A549 (cell line): ENCODE measurements at regions not wholly inside any gene's neighbourhood (a gene's known extent, or its start where the extent isn't known, plus 50 kb on each side); places are given as distances from the start of the nearest gene placed in this dataset.

Experiments
- ATAC-seq, 2 experiments: fragments of 200-7000 bp in 1 of 2; fragments of >200 bp in 1 of 2; cut with Nextera tagmentation in 1 of 2; cut with Tn5 transposase in 1 of 2; 3 replicates each; pipeline versions ENCODE4 v1.8.0 to v1.9.1; 2018 to 2020; ENCODE audit warnings: mild to moderate bottlenecking in 1 of 2, moderate library complexity in 1 of 2
- CTCF ChIA-PET: fragments of 300-600 bp; sonication (Branson Sonifier 250); formaldehyde crosslinking; extraction: SDS; loops from one replicate; lab custom pipeline; 2021; ENCODE audit warnings: antibody characterized with exemption, inconsistent platforms; lab: Yijun Ruan, JAX
- POLR2A ChIA-PET: fragments of 350-600 bp; formaldehyde crosslinking; extraction: SDS; loops from one replicate; lab custom pipeline; 2021; ENCODE audit warnings: antibody characterized with exemption, inconsistent platforms; lab: Yijun Ruan, JAX
- DNase-seq, 2 experiments: peaks; one replicate each; pipeline versions ENCODE4 v3.0.0 to v3.0.0-alpha.2; 2011 to 2016; ENCODE audit warnings: low read depth in 1 of 2, low spot score in 1 of 2
- FAIRE-seq: peaks from 2 replicates; lab custom pipeline; 2011; peaks lifted over from hg19 to GRCh38; lab: Jason Lieb, UNC
- H3K27ac ChIP-seq, 2 experiments: fragments of >200 bp; sonication (Bioruptor Twin); formaldehyde crosslinking; 3 replicates each; pipeline ENCODE4 v1.5.1; 2016 to 2017
- H3K4me1 ChIP-seq: fragments of >200 bp; sonication (Bioruptor Twin); formaldehyde crosslinking; 3 replicates; pipeline ENCODE4 v1.6.1; 2016
- H3K4me2 ChIP-seq: fragments of >200 bp; sonication (Bioruptor Twin); formaldehyde crosslinking; 3 replicates; pipeline ENCODE4 v1.6.1; 2016
- H3K4me3 ChIP-seq: fragments of >200 bp; sonication (Bioruptor Twin); formaldehyde crosslinking; 3 replicates; pipeline ENCODE4 v1.5.1; 2016
- H3K9me3 ChIP-seq: fragments of >200 bp; sonication (Bioruptor Twin); formaldehyde crosslinking; 3 replicates; pipeline ENCODE4 v1.6.1; 2016
- BCL3 ChIP-seq: fragments of >200 bp; sonication (Bioruptor Twin); formaldehyde crosslinking; IDR thresholded peaks from 3 replicates; pipeline ENCODE4 v1.6.1; 2016
- BHLHE40 ChIP-seq: IDR thresholded peaks from 2 replicates; pipeline ENCODE4 v1.6.1; 2012; ENCODE audit warnings: low read depth, low read length, inconsistent platforms
- CBX2 ChIP-seq: fragments of 200-600 bp; sonication (generic); IDR thresholded peaks from 2 replicates; pipeline ENCODE4 v1.6.1; 2016; ENCODE audit warnings: low read depth, mild to moderate bottlenecking, borderline replicate concordance
- CEBPB ChIP-seq, 2 experiments: fragments of >200 bp in 1 of 2; sonication (Bioruptor Twin) in 1 of 2; formaldehyde crosslinking in 1 of 2; IDR thresholded peaks; 2 replicates each; pipeline ENCODE4 v1.6.1; 2012 to 2016
- CHD2 ChIP-seq: fragments of 150-350 bp; IDR thresholded peaks from 2 replicates; pipeline ENCODE4 v1.6.1; 2014; ENCODE audit warnings: low read length; ENCODE audit not compliant: partially characterized antibody
- CHD4 ChIP-seq: fragments of 200-600 bp; sonication (generic); IDR thresholded peaks from 2 replicates; pipeline ENCODE4 v1.6.1; 2016; ENCODE audit warnings: antibody characterized with exemption, mild to moderate bottlenecking, borderline replicate concordance
- CTCF ChIP-seq: fragments of >200 bp; sonication (Bioruptor Twin); formaldehyde crosslinking; IDR thresholded peaks from 3 replicates; pipeline ENCODE4 v1.5.1; 2016
- E2F6 ChIP-seq: IDR thresholded peaks from 2 replicates; pipeline ENCODE4 v1.6.1; 2012; ENCODE audit warnings: low read depth, borderline replicate concordance
- EHF ChIP-seq: fragments of 250-450 bp; sonication (Bioruptor Pico); IDR thresholded peaks from 2 replicates; pipeline ENCODE4 v1.5.0; 2020; ENCODE audit warnings: mild to moderate bottlenecking
- EHMT2 ChIP-seq: fragments of 200-600 bp; sonication (generic); IDR thresholded peaks from 2 replicates; pipeline ENCODE4 v1.6.1; 2016; ENCODE audit warnings: antibody characterized with exemption, low read depth, mild to moderate bottlenecking, moderate library complexity
- ESRRA ChIP-seq: fragments of 150-350 bp; IDR thresholded peaks from 2 replicates; pipeline ENCODE4 v1.6.1; 2014; ENCODE audit warnings: mild to moderate bottlenecking, low read length, borderline replicate concordance
- FOSB ChIP-seq: fragments of 250-450 bp; sonication (Bioruptor Pico); IDR thresholded peaks from 2 replicates; pipeline ENCODE4 v1.5.0; 2020; ENCODE audit warnings: mild to moderate bottlenecking, moderate library complexity
- FOXS1 ChIP-seq: fragments of 250-450 bp; sonication (Bioruptor Pico); IDR thresholded peaks from 2 replicates; pipeline ENCODE4 v1.5.0; 2020; ENCODE audit warnings: mild to moderate bottlenecking, moderate library complexity
- GATA3 ChIP-seq: IDR thresholded peaks from 2 replicates; pipeline ENCODE4 v1.6.1; 2012; ENCODE audit warnings: borderline replicate concordance
- HDAC2 ChIP-seq: fragments of 200-600 bp; sonication (generic); IDR thresholded peaks from 2 replicates; pipeline ENCODE4 v1.6.1; 2016
- JUN ChIP-seq, 2 experiments: fragments of >200 bp; sonication (Bioruptor Twin); formaldehyde crosslinking; IDR thresholded peaks; 2 replicates in 1 of 2; 3 replicates in 1 of 2; pipeline ENCODE4 v1.6.1; 2016 to 2017
- JUNB ChIP-seq: fragments of >200 bp; sonication (Bioruptor Twin); formaldehyde crosslinking; IDR thresholded peaks from 2 replicates; pipeline ENCODE4 v1.6.1; 2016
- KDM1A ChIP-seq: fragments of 200-600 bp; sonication (generic); IDR thresholded peaks from 2 replicates; pipeline ENCODE4 v1.6.1; 2016; ENCODE audit warnings: low read depth, mild to moderate bottlenecking
- KDM5A ChIP-seq: fragments of 200-600 bp; sonication (generic); IDR thresholded peaks from 2 replicates; pipeline ENCODE4 v1.6.1; 2016; ENCODE audit warnings: antibody characterized with exemption, mild to moderate bottlenecking
- MAZ ChIP-seq: fragments of 150-350 bp; IDR thresholded peaks from 2 replicates; pipeline ENCODE4 v1.6.1; 2014; ENCODE audit warnings: antibody characterized with exemption, low read depth, low read length, borderline replicate concordance
- MYC ChIP-seq: IDR thresholded peaks from 2 replicates; pipeline ENCODE4 v1.6.1; 2012; ENCODE audit warnings: mild to moderate bottlenecking, inconsistent platforms, low read length, improper control_type of control experiment, borderline replicate concordance
- NFE2L2 ChIP-seq: fragments of 150-350 bp; conservative IDR thresholded peaks from 2 replicates; pipeline ENCODE4 v1.6.1; 2014; ENCODE audit warnings: low read length
- NPAS2 ChIP-seq: fragments of 250-450 bp; sonication (Bioruptor Pico); IDR thresholded peaks from 2 replicates; pipeline ENCODE4 v1.8.0; 2022; ENCODE audit warnings: mild to moderate bottlenecking, moderate library complexity, borderline replicate concordance
- NR3C1 ChIP-seq: fragments of >200 bp; sonication (Bioruptor Twin); formaldehyde crosslinking; IDR thresholded peaks from 3 replicates; pipeline ENCODE4 v1.6.1; 2017
- PBX3 ChIP-seq: IDR thresholded peaks from 2 replicates; pipeline ENCODE4 v1.6.1; 2012
- POLR2A ChIP-seq: IDR thresholded peaks from 2 replicates; pipeline ENCODE4 v1.6.1; 2012; ENCODE audit warnings: mild to moderate bottlenecking, low read length
- POLR2AphosphoS2 ChIP-seq: conservative IDR thresholded peaks from 2 replicates; pipeline ENCODE4 v1.6.1; 2012; ENCODE audit warnings: low read length, improper control_type of control experiment, inconsistent platforms
- RARB ChIP-seq: fragments of 250-450 bp; sonication (Bioruptor Pico); IDR thresholded peaks from 2 replicates; pipeline ENCODE4 v1.8.0; 2021; ENCODE audit warnings: mild to moderate bottlenecking, moderate library complexity
- RCOR1 ChIP-seq: fragments of 150-350 bp; IDR thresholded peaks from 2 replicates; pipeline ENCODE4 v1.6.1; 2014; ENCODE audit warnings: antibody characterized with exemption, low read length, low read depth
- RFX5 ChIP-seq: fragments of 450-650 bp; IDR thresholded peaks from 2 replicates; pipeline ENCODE4 v1.7.1; 2014; ENCODE audit warnings: antibody characterized with exemption, mild to moderate bottlenecking, moderate library complexity
- RNF2 ChIP-seq: fragments of 200-600 bp; sonication (generic); IDR thresholded peaks from 2 replicates; pipeline ENCODE4 v1.6.1; 2016; ENCODE audit warnings: low read depth, mild to moderate bottlenecking, antibody characterized with exemption, moderate library complexity, borderline replicate concordance
- SMC3 ChIP-seq: fragments of >200 bp; sonication (Bioruptor Twin); formaldehyde crosslinking; IDR thresholded peaks from 3 replicates; pipeline ENCODE4 v1.6.1; 2018; ENCODE audit warnings: inconsistent platforms
- TFCP2L1 ChIP-seq: fragments of 250-450 bp; sonication (Bioruptor Pico); IDR thresholded peaks from 2 replicates; pipeline ENCODE4 v1.5.0; 2021; ENCODE audit warnings: mild to moderate bottlenecking
- TP53 ChIP-seq: fragments of 250-450 bp; sonication (Bioruptor Pico); IDR thresholded peaks from 2 replicates; pipeline ENCODE4 v1.5.0; 2021; ENCODE audit warnings: mild to moderate bottlenecking, moderate library complexity
- USF2 ChIP-seq: fragments of 450-650 bp; IDR thresholded peaks from 2 replicates; pipeline ENCODE4 v1.6.1; 2014; ENCODE audit warnings: antibody characterized with exemption
- ZC3H11A ChIP-seq: fragments of 450-650 bp; IDR thresholded peaks from 2 replicates; pipeline ENCODE4 v1.6.1; 2014; ENCODE audit warnings: antibody characterized with exemption, mild to moderate bottlenecking
- ZFP36 ChIP-seq: fragments of 450-650 bp; IDR thresholded peaks from 2 replicates; pipeline ENCODE4 v1.6.1; 2014; ENCODE audit warnings: borderline replicate concordance; ENCODE audit not compliant: partially characterized antibody
- ZNF302 ChIP-seq: fragments of 250-450 bp; sonication (Bioruptor Pico); IDR thresholded peaks from 2 replicates; pipeline ENCODE4 v1.9.0; 2021; ENCODE audit warnings: inconsistent platforms, mild to moderate bottlenecking, moderate library complexity
- ZSCAN20 ChIP-seq: fragments of 250-450 bp; sonication (Bioruptor Pico); IDR thresholded peaks from 2 replicates; pipeline ENCODE4 v1.8.0; 2022; ENCODE audit warnings: mild to moderate bottlenecking, moderate library complexity
- WGBS: methylation state at CpG from one replicate; pipeline ENCODE4 v1.1.6; 2017; ENCODE audit errors: missing lambda C conversion rate; 5-methylcytosine and 5-hydroxymethylcytosine counted together

GRCh38 chr16:85303354-85303883, 191.1 kb upstream of the CIBAR2 start:
- Histone ChIP-seq H3K4me3 (peak overlapping the region; percentile 55), H3K4me2 (peak overlapping the region; percentile 81), H3K9me3 (no peaks in the 10 kb centered on the region), H3K4me1 (peaks cover 15% of the 10 kb centered on the region; the same call in 2 of the 3 replicates), H3K27ac (peak overlapping the region; percentile 64 to 82; a peak in 5 of 6 replicates)
- DNase-seq (peak; percentile 88 to 89), FAIRE-seq (no peak), ATAC-seq (peak; percentile 79 to 94)
- WGBS, result 47% methylated on average over 4 of the region's 36 CpGs
- ChIA-PET POLR2A (no interaction called here), CTCF (interaction anchor here (0.6 to 1.4 kb wide), 8 partner anchors 14 to 624 kb away, joined by 3 to 6 read pairs (median 3); no protein-coding TSS in a partner anchor)
- TF ChIP-seq SMC3 (peak; percentile 66), POLR2A (no peak), MAZ (no peak), KDM1A (peak; percentile 97), JUN (IDR thresholded peaks at IDR 0.05) (no peak; a peak in 1 of 5 replicates), CHD4 (peak; percentile 90), GATA3 (no peak), ZC3H11A (no peak), CTCF (peak; percentile 96), ZNF302 (CRISPR knock-in tag) (no peak), POLR2AphosphoS2 (no peak), CBX2 (no peak), NFE2L2 (no peak), ZSCAN20 (CRISPR knock-in tag) (no peak), RCOR1 (peak; percentile 78; the same call in 1 of the 2 replicates), EHMT2 (no peak), ESRRA (no peak), PBX3 (0 out of 2 replicates have a peak, but pooled peaks have one; percentile 12), MYC (no peak), ZFP36 (peak; percentile 15), TP53 (CRISPR knock-in tag) (no peak), EHF (no peak), FOSB (CRISPR knock-in tag) (no peak), CHD2 (no peak), BCL3 (no peak), RARB (CRISPR knock-in tag) (no peak), TFCP2L1 (CRISPR knock-in tag) (0 out of 2 replicates have a peak, but pooled peaks have one; percentile 72), HDAC2 (peak; percentile 81), RFX5 (no peak), FOXS1 (CRISPR knock-in tag) (no peak), RNF2 (no peak), JUNB (no peak), E2F6 (no peak), BHLHE40 (no peak), NR3C1 (no peak), KDM5A (no peak), USF2 (no peak), NPAS2 (no peak), CEBPB (IDR thresholded peaks at IDR 0.05) (no peak)
